ENCODE measurements at regions not wholly inside any gene's neighbourhood (a gene's known extent, or its start where the extent isn't known, plus 50 kb on each side); places are given as distances from the start of the nearest gene placed in this dataset.

- no peak for TF ChIP-seq CTCF (IDR thresholded peaks at IDR 0.05)
- ATAC-seq (ENCODE audit: low FRiP score) (no peak), DNase-seq (ENCODE audit: low spot score) (no peak)
Measured at GRCh38 chr17:14777291-14777690, 476.4 kb downstream of the HS3ST3B1 start.

- DNase-seq (ENCODE audit: low spot score) = no peak
- no peak for TF ChIP-seq CTCF (IDR thresholded peaks at IDR 0.05)
- no peak for ATAC-seq (ENCODE audit: low FRiP score)
Measured at GRCh38 chr17:14776791-14777190, 475.9 kb downstream of the HS3ST3B1 start.

GRCh38 chr17:14775731-14776492 is 475.0 kb downstream of the HS3ST3B1 start:
- DNase-seq (ENCODE audit: low spot score) (no peak), ATAC-seq (ENCODE audit: low FRiP score) (no peak)
- TF ChIP-seq CTCF (IDR thresholded peaks at IDR 0.05) = no peak

GRCh38 chr17:14774774-14775173 is 473.9 kb downstream of the HS3ST3B1 start:
- TF ChIP-seq CTCF (IDR thresholded peaks at IDR 0.05) = no peak
- no peak for ATAC-seq (ENCODE audit: low FRiP score)
- DNase-seq (ENCODE audit: low spot score) = no peak

GRCh38 chr17:14772776-14773175 is 471.9 kb downstream of the HS3ST3B1 start:
- no peak for TF ChIP-seq CTCF (IDR thresholded peaks at IDR 0.05)
- ATAC-seq (ENCODE audit: low FRiP score) (no peak), DNase-seq (ENCODE audit: low spot score) (no peak)

GRCh38 chr17:14771543-14771942 is 470.7 kb downstream of the HS3ST3B1 start:
- TF ChIP-seq CTCF (IDR thresholded peaks at IDR 0.05) = no peak
- no peak for DNase-seq (ENCODE audit: low spot score)
- no peak for ATAC-seq (ENCODE audit: low FRiP score)

GRCh38 chr17:14768923-14769322 is 468.0 kb downstream of the HS3ST3B1 start:
- ATAC-seq (ENCODE audit: low FRiP score) (no peak), DNase-seq (ENCODE audit: low spot score) (no peak)
- TF ChIP-seq CTCF (IDR thresholded peaks at IDR 0.05) = no peak

Measured in omental fat pad (tissue), 3 donors.